Skeletal muscle cell (primary cell): ENCODE measurements at regions not wholly inside any gene's neighbourhood (a gene's known extent, or its start where the extent isn't known, plus 50 kb on each side); places are given as distances from the start of the nearest gene placed in this dataset.
A peak's percentile ranks its signal among the peaks of the same experiment; 100 is the strongest.

Experiments used
- DNase-seq: peaks from one replicate; pipeline ENCODE4 v3.0.0-alpha.2; 2010; ENCODE audit warnings: low read depth
- H3K4me3 ChIP-seq: 2 replicates; pipeline ENCODE4 v1.5.1; 2011; ENCODE audit warnings: low read depth, mild to moderate bottlenecking, control low read depth, low read length, moderate library complexity

DNA sequence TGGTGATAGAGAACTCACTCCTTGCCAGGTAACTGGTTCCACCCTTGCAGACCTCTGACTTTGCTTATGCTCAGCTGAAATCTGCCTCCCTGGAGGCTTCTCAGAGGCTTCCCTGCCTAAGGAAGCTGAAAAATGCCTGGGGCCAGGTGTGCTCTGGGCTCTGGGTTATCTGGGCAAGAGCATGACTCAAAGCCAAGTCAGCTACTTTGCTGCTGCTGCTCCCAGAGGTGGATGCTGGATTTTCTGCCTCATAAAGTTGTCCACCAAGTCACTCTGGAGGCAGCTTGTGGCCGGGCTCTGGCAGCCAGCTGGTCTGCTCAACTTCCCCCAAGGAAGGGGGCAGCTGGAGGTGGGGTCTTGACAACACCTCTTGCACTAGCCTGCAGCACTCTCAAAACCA lies 132.7 kb downstream of the PJA1 start:
- no peak overlapping the region for H3K4me3 ChIP-seq
- DNase-seq: no peak

DNA sequence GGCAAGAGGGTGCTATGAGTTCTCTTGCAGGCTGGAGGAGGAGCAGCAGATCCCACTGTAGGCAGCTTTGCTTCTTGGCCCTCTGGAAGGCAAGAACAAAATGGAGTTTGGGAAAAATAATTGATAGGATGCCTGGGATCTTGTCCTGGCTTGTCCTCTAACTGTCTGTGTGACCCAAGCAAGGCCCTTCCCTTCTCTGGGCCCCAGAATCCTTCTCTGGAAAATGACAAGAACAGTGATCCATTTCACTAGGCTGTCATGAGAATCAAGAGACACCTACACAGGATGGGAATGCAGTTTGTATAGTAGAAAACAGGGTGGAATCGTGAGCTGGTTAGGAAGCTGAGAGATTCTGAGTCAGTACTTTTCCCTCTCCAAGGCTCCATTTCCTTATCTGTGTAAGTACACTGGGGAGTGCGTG lies 133.3 kb downstream of the PJA1 start:
- no peak for DNase-seq
- no peak overlapping the region for H3K4me3 ChIP-seq

- H3K4me3 ChIP-seq: no peak overlapping the region
- no peak for DNase-seq
These were observed 134.1 kb downstream of the PJA1 start for GRCh38 chrX:69031181-69031580.

GRCh38 chrX:69029771-69030170 lies 135.5 kb downstream of the PJA1 start:
- DNase-seq: no peak
- no peak overlapping the region for H3K4me3 ChIP-seq

DNA sequence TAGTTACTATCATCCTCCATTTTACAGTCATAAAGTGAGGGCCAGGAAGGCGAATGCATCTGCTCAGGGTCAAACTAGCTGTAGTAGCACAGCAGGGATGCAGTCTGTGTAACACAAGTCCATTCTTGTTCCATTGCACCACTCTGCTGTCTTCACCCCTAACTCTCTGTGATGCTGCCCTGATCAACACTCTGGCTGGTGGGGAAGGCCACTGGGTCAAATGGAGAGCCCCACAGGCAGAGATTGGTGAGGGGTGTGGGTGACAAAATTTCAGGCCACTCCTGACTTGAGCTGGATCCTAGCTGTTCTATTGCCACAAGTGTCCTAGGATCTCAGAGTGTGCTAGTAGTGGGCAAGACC lies 136.5 kb downstream of the PJA1 start:
- DNase-seq: no peak
- no peak overlapping the region for H3K4me3 ChIP-seq

DNA sequence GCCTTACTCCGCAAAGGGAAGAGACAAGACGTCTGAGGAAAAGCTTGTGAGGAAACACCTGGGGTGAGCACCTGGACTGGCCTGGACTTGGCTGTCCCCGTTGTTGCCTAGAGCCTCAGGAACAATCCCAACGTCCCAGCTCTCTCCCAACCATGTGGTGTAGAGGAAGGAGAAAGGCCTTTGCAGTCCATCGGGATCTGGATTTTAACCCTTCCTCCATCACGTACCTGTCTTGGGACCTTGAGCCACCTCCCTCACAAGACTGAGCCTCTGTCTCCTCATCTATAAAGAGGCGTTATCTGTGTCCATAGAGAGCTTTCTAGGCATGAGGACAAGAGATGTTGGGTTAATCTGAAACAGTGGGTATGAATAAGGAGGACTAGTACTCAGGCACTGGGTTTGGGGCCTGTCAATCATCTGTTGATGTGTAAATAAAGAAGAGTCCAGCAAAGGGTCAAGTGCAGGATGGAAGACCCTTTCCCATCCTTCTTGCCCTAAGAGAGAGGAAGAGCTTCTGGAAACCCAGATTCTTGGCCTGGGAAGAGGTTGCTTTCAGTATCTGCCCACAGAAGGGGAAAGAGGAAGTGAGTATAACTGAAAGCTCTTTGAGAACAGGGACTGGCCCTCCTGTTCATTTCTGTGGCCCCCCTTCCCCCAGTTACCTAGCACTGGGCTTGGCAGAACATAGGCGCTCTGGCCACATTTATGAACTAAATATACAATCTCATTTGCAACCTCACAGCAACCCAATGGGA lies 137.1 kb downstream of the PJA1 start:
- DNase-seq: no peak
- H3K4me3 ChIP-seq: no peak overlapping the region

DNA sequence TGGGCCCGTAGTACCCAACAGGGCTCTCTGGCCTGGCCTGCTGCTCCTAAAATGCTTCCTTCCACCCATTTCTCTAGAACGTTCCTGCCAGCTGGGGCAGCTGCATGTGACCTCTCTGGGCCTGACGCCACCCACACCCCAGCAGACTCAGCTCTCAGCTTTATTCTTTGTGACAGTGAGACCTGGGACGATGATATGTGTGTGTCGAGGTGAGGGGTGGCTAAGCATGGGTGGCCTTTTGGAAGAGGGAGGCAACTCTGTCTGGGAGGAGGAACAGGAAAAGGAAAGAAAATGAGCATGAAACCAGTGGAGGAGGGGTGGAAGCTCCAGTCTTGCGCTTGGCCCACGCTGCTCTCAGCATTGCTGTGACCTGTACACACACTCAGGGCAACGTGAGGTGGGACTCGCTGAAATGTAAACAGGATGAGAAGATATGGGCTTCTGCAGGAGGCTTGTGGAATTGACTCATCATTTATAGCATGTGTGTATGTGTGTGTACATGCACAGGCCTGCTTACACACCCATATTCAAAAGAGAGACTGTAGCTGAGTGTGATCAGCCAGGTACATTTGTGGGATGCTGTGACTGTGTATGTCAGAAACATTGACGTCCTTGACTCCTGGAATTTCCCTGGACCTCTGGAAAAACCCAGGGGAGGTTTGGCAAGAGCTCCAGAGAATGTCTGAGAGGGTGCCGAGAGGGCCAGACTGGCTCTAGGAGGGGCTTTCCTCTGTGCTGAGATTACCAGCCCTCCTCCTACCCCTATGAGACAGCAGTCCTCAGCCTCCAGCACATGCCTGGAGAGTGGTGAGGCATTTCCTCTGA lies 137.9 kb downstream of the PJA1 start:
- DNase-seq: peak; percentile 67
- H3K4me3 ChIP-seq: no peak overlapping the region

DNA sequence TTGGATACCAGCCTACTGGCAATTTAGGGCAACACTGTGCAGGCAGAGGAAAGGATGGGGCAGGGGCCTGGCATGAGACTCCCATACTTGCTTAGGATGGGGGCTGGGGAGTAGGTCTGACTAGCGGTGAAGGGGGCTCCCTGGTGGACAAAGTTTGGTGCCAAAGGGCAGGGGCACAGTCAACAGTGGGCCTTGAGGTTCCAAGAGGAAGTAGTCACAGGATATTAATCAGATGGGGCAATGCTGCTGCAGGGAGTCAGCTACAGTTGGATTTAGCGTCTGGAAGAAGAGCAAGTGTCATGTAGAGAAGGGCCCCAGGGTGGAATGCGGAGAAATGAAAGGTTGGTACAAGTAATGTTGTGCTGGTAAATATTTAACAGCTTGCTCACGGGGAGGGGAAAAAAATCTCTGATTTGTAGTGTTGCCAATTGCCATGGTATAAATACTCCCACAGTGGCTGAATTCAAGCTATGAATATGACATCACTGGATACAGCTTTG lies 139.4 kb downstream of the PJA1 start:
- H3K4me3 ChIP-seq: no peak overlapping the region
- DNase-seq: peak; percentile 31

DNA sequence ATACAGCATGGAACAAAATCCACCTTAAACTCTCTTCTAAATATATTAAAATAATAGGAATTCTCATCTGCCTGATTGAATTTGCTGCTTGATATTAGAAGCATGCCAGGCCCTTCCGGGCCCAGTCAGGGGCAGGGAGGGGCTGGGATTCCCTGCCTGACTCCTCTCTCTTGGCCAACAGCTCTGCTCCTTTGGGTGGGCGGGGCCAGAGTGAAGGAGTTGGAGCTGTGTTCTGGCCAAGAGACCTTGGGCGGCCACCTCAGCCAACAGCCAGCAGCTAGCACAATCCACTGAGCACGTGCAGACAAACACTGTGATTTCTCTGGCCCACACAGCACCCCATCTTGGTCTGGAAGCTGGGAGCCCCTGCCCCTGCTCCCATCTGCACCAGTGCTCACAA lies 140.3 kb downstream of the PJA1 start:
- DNase-seq: no peak
- H3K4me3 ChIP-seq: no peak overlapping the region

DNA sequence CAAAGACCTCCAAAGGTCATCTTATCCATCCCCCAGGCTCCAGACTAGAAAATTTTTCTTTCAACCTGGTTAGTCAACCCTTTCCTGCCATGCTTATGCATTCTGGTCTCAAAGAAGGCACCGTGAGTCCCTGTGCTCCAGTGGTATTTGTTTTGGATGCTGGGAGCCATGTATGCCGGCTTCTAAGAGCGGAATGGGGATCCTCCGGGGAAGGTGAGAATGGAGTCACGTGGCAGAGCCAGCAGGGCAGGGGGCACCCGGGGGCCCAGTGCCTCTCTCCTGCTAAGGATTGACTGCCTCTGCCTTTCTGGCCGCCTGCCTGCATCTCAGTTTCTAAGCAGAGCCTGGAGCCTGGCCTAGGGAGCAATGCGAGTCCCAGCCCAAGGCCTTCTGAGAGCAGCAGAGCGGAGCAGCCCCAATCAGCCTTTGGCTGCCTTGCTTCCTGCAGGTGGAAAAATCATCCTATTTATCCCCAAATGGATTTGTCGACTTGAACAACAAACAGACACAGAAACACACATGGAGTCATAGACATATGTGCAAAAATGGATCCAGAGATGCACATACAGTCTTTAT lies 141.0 kb downstream of the PJA1 start:
- no peak overlapping the region for H3K4me3 ChIP-seq
- DNase-seq: no peak

DNA sequence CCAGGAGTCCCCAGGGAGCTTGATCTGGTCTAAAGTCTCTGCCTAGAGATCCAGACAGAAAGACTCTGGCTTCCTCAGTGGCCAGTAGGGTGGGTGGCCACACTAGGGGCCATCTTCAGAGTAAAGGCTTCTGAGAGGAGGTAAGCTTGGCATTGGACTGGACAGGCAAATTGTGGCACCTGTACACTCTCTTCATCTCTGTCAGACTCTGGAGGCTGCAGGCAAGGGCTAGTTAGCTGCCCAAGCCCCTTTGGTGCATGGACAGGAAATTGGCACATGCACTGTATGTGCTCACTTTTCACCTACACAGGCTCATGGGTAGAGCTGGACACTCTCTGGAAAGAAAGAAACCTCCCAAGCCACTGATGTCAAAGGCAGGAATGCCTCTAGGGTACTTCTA lies 142.8 kb downstream of the PJA1 start:
- DNase-seq: no peak
- H3K4me3 ChIP-seq: no peak overlapping the region

DNA sequence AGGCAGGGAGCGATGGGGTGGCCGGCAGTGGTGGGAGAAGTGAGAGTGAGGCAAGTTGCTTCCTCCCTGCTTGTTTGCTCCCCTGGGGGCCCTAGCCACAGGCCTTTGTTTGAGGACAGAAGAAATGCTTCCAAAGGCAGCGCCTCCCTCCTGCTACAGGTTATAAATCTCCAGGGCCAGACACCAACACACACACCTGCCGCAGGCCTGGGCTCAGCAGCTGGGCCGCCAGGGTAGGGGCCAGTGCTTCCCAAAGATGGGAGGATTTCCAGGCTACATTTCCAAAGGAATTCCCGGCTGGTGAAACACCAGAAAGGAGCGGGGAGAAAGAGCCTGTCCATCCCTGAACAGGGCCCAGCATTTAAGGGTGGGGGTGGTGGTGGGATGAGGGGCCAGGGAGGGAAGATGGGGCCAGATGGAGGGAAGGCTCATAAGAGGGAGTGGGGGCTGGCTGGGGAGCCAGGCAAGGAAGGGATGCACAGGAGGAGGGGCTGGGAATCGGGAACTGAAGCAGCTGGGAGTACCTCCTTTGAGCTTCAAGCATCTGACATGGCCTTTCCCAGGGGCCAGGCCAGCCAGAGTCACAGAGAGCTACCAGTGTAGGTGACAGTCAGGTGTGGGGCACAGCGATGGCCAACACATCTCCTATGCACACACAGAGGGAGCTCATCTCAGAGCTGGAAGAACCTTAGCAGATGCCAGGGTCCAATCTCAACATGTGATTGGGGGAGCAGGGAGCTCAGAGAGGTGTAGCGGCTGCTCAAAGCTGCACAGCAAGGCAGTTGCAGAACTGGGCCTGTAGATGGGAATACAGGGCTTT lies 143.9 kb downstream of the PJA1 start:
- H3K4me3 ChIP-seq: no peak overlapping the region
- DNase-seq: no peak

DNA sequence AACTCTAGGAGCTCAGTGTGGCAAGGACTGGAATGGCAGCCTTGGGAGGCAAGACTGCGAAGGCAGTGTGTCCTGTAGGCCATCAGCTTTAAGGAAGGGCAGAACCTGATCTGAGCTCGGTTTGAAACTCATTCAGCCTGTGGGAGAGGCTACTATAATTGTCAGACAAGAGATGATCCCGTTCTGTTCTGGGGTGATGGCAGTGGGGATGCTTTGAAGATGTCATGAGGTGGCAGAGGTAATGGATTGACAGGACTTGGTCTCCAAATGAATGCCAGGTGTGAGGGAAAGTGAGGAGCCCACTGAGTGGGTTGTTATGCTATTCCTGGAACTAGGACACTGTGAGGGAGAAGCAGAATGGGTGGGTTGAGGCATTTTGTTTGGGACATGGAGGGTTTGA lies 144.9 kb downstream of the PJA1 start:
- no peak for DNase-seq
- H3K4me3 ChIP-seq: no peak overlapping the region

DNA sequence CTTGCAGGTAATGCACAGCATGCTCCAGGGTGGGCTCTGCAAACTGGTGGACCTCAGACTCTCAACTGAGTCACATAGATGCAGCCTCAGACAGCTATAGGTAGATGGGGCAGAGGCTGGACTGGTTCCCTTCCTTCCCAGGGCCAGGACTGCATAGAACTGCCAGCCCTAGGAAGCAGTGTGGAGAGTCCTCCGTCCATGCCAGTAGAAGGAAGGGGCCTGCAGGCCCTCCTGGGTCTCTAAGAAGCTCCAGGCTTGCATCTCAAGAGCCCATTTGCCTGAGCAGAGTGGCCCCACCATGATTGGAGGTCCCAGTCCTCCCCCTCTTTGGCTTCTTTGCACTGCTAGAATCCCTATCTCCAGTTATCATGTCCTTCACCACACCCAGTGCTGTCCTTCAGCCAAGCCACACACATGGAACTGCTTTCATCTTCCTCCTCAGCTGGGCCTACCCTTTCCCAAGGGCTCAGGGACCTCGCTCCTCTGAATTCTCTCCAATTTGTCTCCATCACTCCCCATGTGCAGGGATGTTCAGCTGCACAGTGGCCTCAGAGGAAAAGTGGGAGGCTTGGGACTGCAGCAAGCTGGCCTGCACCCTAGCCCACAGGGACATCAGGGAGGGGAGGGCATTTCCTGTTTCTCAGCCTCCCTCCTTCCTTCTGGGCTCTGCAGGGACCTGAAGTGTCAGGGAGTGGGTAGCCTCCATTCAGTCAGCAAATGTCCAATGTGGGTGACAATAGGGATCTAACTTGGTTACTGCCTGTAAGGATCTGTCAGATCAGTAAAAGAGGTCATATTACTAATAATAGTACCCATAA lies 146.0 kb downstream of the PJA1 start:
- DNase-seq: no peak

DNA sequence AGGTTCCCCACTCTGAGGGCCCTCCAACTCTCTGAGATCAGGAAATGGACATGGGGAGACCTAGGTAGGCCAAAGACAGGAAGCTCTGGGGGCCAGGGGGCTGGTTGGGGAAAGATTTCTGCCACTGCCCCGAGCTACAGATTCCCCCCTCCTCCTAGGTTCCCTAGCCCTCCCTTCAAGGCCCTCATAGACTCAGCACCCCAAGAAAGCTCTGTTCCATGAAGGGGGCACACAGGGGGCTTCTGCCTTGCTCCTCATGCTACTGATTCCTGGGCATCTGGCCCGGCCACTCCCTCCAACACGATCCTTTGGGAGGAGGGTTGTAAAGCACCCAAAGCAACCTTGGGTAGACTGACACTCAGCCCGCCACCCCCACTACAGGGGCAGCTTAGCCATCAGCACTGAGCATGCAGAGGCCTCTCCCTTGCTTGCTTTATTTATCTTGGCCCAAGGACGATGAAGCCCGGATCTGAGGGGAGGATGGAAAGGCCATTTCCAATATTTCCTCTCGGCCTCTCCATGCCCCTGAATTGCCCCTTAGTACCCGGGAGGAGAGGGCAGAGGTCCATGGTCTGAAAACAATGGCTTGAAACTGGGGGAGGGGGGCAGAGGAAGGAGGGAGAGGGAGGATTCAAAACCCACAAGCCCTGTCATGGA lies 146.7 kb downstream of the PJA1 start:
- H3K4me3 ChIP-seq: no peak overlapping the region
- DNase-seq: no peak

More for the DNA sequence above, 146.0 kb downstream of the PJA1 start:
- H3K4me3 ChIP-seq: no peak overlapping the region

- H3K4me3 ChIP-seq: no peak overlapping the region
- no peak for DNase-seq
These were observed 148.8 kb downstream of the PJA1 start for GRCh38 chrX:69016293-69016941.

DNA sequence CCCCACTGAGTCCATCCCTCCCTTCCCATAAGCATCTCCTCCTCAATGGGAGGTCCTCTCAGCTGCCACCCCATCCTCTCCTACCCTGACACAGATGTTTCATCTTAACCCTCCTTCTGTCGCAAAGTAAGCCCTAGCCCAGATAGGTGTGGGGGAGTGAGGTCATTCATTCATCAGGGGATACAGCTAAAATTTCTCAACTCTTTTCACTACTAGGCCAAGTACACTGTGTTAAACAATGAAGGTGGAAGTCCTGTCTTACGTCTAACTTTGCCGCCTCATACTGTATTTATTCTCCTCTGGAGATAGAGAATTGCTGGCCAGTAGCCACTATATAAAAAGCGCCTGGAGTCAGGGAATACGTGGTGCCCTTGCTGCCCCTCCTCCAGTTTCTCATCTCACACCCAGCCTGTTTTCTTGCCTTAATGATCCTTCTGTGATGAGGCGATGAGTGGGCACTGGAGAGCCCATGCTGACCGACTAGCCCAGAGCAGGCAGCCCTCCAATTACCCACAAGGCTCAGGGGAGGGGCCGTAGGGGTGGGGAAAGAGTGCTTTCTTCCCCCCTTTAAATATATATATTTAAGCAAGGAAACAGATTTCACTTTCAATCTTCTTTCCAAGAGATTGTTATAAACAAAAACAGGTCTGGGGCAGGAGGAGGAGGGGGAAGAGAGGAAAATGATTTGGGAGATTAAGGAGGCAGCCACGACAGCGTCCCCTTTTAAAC lies 149.5 kb downstream of the PJA1 start:
- no peak for DNase-seq
- no peak overlapping the region for H3K4me3 ChIP-seq
